ENCODE measurements at regions not wholly inside any gene's neighbourhood (a gene's known extent, or its start where the extent isn't known, plus 50 kb on each side); places are given as distances from the start of the nearest gene placed in this dataset.

- TF ChIP-seq CTCF (conservative IDR thresholded peaks at IDR 0.05; ENCODE audit: control insufficient read depth, insufficient read depth, low read depth, low read length): no peak
- DNase-seq (ENCODE audit: low read depth): no peak
- H3K4me3 ChIP-seq (ENCODE audit: control insufficient read depth, low read depth, low read length): no peak overlapping the region
Measured at GRCh38 chr1:164225011-164225410, 334.0 kb upstream of the PBX1 start.

DNA sequence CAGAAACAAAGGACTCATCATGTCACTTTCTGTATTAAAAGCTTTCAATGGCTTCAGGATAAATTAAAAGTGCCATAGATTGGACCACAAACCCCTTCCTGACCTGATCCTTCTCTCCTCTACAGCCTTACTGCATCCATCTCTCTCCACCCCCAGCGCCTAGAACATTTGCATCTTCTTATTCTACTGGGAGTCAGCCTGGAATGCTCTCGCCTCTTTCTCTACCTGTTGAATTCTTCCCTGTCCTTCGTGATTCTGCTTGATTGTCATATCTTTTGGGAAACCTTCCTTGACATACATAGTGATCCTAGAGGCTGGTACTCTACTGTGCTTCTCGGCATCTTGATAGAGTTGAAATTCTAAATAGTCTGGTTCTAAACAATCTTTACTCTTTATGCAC is 332.0 kb upstream of the PBX1 start:
- no peak overlapping the region for H3K4me3 ChIP-seq (ENCODE audit: control insufficient read depth, low read depth, low read length)
- no peak for DNase-seq (ENCODE audit: low read depth)
- TF ChIP-seq CTCF (conservative IDR thresholded peaks at IDR 0.05; ENCODE audit: control insufficient read depth, insufficient read depth, low read depth, low read length): no peak

- DNase-seq (ENCODE audit: low read depth): no peak
- no peak overlapping the region for H3K4me3 ChIP-seq (ENCODE audit: control insufficient read depth, low read depth, low read length)
- no peak for TF ChIP-seq CTCF (conservative IDR thresholded peaks at IDR 0.05; ENCODE audit: control insufficient read depth, insufficient read depth, low read depth, low read length)
Measured at GRCh38 chr1:164228928-164229327, 330.1 kb upstream of the PBX1 start.

DNA sequence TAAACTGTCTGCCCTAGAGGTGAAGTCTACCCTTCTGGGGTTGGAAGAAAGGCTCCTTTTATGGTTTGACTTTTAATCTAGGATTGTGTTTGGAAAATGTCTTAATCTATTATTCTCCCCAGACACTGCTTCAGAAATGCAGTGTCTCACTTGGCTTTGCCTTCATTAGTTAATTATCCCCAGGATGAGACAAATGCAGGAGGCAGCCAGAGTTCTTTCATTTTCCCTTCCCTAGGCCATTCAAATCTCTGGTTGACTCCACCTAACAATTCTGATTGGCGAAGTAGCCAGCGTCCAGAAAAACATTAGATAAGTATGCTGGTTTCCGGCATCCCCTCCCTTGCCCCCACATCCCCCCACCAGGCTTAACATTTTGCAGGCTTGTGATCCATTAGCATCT is 325.8 kb upstream of the PBX1 start:
- no peak for TF ChIP-seq CTCF (conservative IDR thresholded peaks at IDR 0.05; ENCODE audit: control insufficient read depth, insufficient read depth, low read depth, low read length)
- DNase-seq (ENCODE audit: low read depth): no peak
- H3K4me3 ChIP-seq (ENCODE audit: control insufficient read depth, low read depth, low read length): no peak overlapping the region

DNA sequence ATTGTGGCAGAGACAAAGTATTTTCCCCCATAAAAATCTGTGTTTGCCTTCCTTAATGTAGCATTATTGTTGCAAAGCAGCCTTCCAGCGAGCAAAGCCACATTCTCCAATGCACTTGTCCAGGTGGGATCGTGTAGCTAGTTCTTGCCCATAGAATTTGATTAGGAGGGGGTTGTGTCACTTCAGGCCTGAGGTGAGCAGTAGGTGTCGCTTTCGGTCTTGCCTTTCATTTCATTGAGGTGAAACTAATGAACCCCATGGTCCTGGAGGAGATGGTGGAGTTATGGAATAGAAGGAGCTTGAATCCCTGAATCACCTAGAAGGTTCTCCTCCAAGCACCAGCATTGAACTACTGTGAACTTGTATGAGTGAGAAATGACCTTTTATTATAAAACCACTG is 318.9 kb upstream of the PBX1 start:
- H3K4me3 ChIP-seq (ENCODE audit: control insufficient read depth, low read depth, low read length): no peak overlapping the region
- no peak for DNase-seq (ENCODE audit: low read depth)
- no peak for TF ChIP-seq CTCF (conservative IDR thresholded peaks at IDR 0.05; ENCODE audit: control insufficient read depth, insufficient read depth, low read depth, low read length)

DNA sequence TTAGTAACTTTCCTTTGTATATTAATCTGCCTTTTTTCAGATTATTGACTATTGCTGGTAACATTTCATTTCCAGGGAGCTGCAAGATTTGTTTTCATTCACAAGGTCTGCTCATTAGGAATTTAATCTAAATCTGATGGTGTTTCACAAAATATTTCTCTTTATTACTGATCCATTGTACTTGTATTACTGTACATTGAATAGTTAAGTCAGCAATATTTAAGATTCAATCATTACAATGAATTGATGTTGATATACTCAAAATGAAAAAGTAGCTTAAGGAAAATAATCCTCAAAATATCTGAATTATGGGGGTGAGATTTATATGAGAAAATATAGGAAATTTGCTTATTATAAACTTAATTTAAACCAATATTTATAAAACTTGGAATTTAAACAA is 308.6 kb upstream of the PBX1 start:
- H3K4me3 ChIP-seq (ENCODE audit: control insufficient read depth, low read depth, low read length): no peak overlapping the region
- no peak for DNase-seq (ENCODE audit: low read depth)
- no peak for TF ChIP-seq CTCF (conservative IDR thresholded peaks at IDR 0.05; ENCODE audit: control insufficient read depth, insufficient read depth, low read depth, low read length)

DNA sequence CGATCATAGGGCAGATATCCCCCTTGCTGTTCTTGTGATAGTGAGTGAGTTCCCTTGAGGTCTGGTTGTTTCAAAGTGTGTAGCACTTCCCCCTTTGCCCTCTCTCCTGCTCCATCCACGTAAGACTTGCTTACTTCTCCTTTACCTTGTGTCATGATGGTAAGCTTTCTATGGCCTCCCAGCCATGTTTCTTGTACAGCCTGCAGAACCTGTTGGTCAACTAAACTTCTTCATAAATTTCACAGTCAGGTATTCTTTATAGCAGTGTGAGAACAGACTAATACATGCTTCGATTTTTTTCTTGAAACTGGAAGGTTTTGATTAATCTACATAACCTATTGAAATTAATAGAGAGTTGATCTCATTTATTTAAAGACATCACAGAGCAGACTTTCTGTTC is 302.5 kb upstream of the PBX1 start:
- TF ChIP-seq CTCF (conservative IDR thresholded peaks at IDR 0.05; ENCODE audit: control insufficient read depth, insufficient read depth, low read depth, low read length): no peak
- no peak overlapping the region for H3K4me3 ChIP-seq (ENCODE audit: control insufficient read depth, low read depth, low read length)
- no peak for DNase-seq (ENCODE audit: low read depth)

All from fibroblast of mammary gland (primary cell).